ENCODE measurements at regions not wholly inside any gene's neighbourhood (a gene's known extent, or its start where the extent isn't known, plus 50 kb on each side); places are given as distances from the start of the nearest gene placed in this dataset.
"Not testable (repeated sequence)": the region's sequence is repeated elsewhere in the genome, so short reads cannot be mapped to it uniquely, and the experiment has no call there.

GRCh38 chr2:173550143-173550542 lies 195.5 kb downstream of the CDCA7 start:
- peak; percentile 87 for DNase-seq

- no peak for DNase-seq
Measured at GRCh38 chr2:173552531-173552930, 197.9 kb downstream of the CDCA7 start.

- DNase-seq = peak; percentile 87
Measured at GRCh38 chr2:173553593-173553992, 198.9 kb downstream of the CDCA7 start.

GRCh38 chr2:173555833-173556232 lies 201.2 kb downstream of the CDCA7 start:
- peak; percentile 74 for DNase-seq

- DNase-seq = no peak
Measured at GRCh38 chr2:173556816-173557215, 202.1 kb downstream of the CDCA7 start.

- DNase-seq = no peak
Measured at GRCh38 chr2:173557497-173557896, 202.8 kb downstream of the CDCA7 start.

GRCh38 chr2:173567493-173567892 lies 212.8 kb downstream of the CDCA7 start:
- DNase-seq = no peak

GRCh38 chr2:173568054-173568453 lies 213.4 kb downstream of the CDCA7 start:
- DNase-seq = peak; percentile 42

- peak; percentile 57 for DNase-seq
Measured at GRCh38 chr2:173571021-173571821, 216.5 kb downstream of the CDCA7 start.

- no peak for DNase-seq
Measured at GRCh38 chr2:173571887-173572680, 217.4 kb downstream of the CDCA7 start.

GRCh38 chr2:173572848-173573247 lies 218.2 kb downstream of the CDCA7 start:
- no peak for DNase-seq

- not testable (repeated sequence) for DNase-seq
Measured at GRCh38 chr2:173573782-173574181, 219.1 kb downstream of the CDCA7 start.

- no peak for DNase-seq
Measured at GRCh38 chr2:173574324-173575112, 219.8 kb downstream of the CDCA7 start.

- DNase-seq = no peak
Measured at GRCh38 chr2:173578404-173579107, 223.9 kb downstream of the CDCA7 start.

GRCh38 chr2:173580351-173580750 lies 225.7 kb downstream of the CDCA7 start:
- no peak for DNase-seq

GRCh38 chr2:173580956-173581355 lies 226.3 kb downstream of the CDCA7 start:
- no peak for DNase-seq

- DNase-seq = no peak
Measured at GRCh38 chr2:173583196-173583595, 228.5 kb downstream of the CDCA7 start.

- DNase-seq = no peak
Measured at GRCh38 chr2:173584000-173584399, 229.3 kb downstream of the CDCA7 start.

GRCh38 chr2:173584676-173585458 lies 230.2 kb downstream of the CDCA7 start:
- DNase-seq = peak; percentile 27

GRCh38 chr2:173588931-173589369 lies 234.3 kb downstream of the CDCA7 start:
- DNase-seq = no peak

- DNase-seq = no peak
Measured at GRCh38 chr2:173589604-173590275, 235.1 kb downstream of the CDCA7 start.

Data from fibroblast of upper back skin (primary cell).